ENCODE measurements at regions not wholly inside any gene's neighbourhood (a gene's known extent, or its start where the extent isn't known, plus 50 kb on each side); places are given as distances from the start of the nearest gene placed in this dataset.

GRCh38 chr2:56099963-56100362 lies 83.8 kb upstream of the CCDC85A start:
- Histone ChIP-seq H3K9me1 (ENCODE audit: control insufficient read depth, extremely low read depth, insufficient read depth, low read length) (no peaks in the 10 kb centered on the region), H3K36me3 (ENCODE audit: control insufficient read depth in 2 of 2, extremely low read depth in 1 of 2, insufficient read depth in 2 of 2, low read length in 2 of 2) (no peaks in the 10 kb centered on the region), H3K4me3 (ENCODE audit: control insufficient read depth in 2 of 3, extremely low read depth in 1 of 3, insufficient read depth in 2 of 3, low read depth in 1 of 3, low read length in 3 of 3) (no peak overlapping the region), H3K79me2 (ENCODE audit: control insufficient read depth, insufficient read depth, low read length) (no peaks in the 10 kb centered on the region), H3K4me1 (ENCODE audit: control insufficient read depth, extremely low read depth, insufficient read depth, low read length) (no peaks in the 10 kb centered on the region), H3K9ac (ENCODE audit: control insufficient read depth, extremely low read depth, insufficient read depth, low read length) (no peak overlapping the region), H3K27me3 (ENCODE audit: control insufficient read depth, extremely low read depth, insufficient read depth, low read length) (no peaks in the 10 kb centered on the region), H4K20me1 (ENCODE audit: control insufficient read depth, extremely low read depth, insufficient read depth, low read length) (no peaks in the 10 kb centered on the region), H3K4me2 (ENCODE audit: control insufficient read depth, extremely low read depth, insufficient read depth, low read depth, low read length) (no peak overlapping the region), H2AFZ (ENCODE audit: control insufficient read depth, low read length) (no peak overlapping the region), H3K9me3 (ENCODE audit: control insufficient read depth, low read depth, low read length) (no peaks in the 10 kb centered on the region), H3K27ac (ENCODE audit: control insufficient read depth, insufficient read depth, low read length) (no peak overlapping the region)
- no peak for FAIRE-seq
- no peak for DNase-seq (ENCODE audit: low read depth, low spot score)
- dilution Hi-C loops (cut with MboI; ENCODE audit: extremely low pct_ligation_motif_present, low sequenced_read_pairs): no loop called here
- TF ChIP-seq CTCF (optimal IDR thresholded peaks at IDR 0.05 in 1 of 3, IDR thresholded peaks at IDR 0.05 in 1 of 3, conservative IDR thresholded peaks at IDR 0.05 in 1 of 3; ENCODE audit: extremely low read depth in 1 of 3, insufficient read depth in 2 of 3, low read length in 3 of 3): no peak
- no peak for TF ChIP-seq EZH2 (IDR thresholded peaks at IDR 0.05; ENCODE audit: low read length)

- Histone ChIP-seq H3K27ac (ENCODE audit: control insufficient read depth, insufficient read depth, low read length) (no peak overlapping the region), H3K9me1 (ENCODE audit: control insufficient read depth, extremely low read depth, insufficient read depth, low read length) (no peaks in the 10 kb centered on the region), H3K9ac (ENCODE audit: control insufficient read depth, extremely low read depth, insufficient read depth, low read length) (no peak overlapping the region), H3K36me3 (ENCODE audit: control insufficient read depth in 2 of 2, extremely low read depth in 1 of 2, insufficient read depth in 2 of 2, low read length in 2 of 2) (no peaks in the 10 kb centered on the region), H3K4me2 (ENCODE audit: control insufficient read depth, extremely low read depth, insufficient read depth, low read depth, low read length) (no peak overlapping the region), H2AFZ (ENCODE audit: control insufficient read depth, low read length) (no peak overlapping the region), H3K79me2 (ENCODE audit: control insufficient read depth, insufficient read depth, low read length) (no peaks in the 10 kb centered on the region), H3K4me3 (ENCODE audit: control insufficient read depth in 2 of 3, extremely low read depth in 1 of 3, insufficient read depth in 2 of 3, low read depth in 1 of 3, low read length in 3 of 3) (no peak overlapping the region), H3K9me3 (ENCODE audit: control insufficient read depth, low read depth, low read length) (no peaks in the 10 kb centered on the region), H3K4me1 (ENCODE audit: control insufficient read depth, extremely low read depth, insufficient read depth, low read length) (no peaks in the 10 kb centered on the region), H3K27me3 (ENCODE audit: control insufficient read depth, extremely low read depth, insufficient read depth, low read length) (no peaks in the 10 kb centered on the region), H4K20me1 (ENCODE audit: control insufficient read depth, extremely low read depth, insufficient read depth, low read length) (no peaks in the 10 kb centered on the region)
- DNase-seq (ENCODE audit: low read depth, low spot score): no peak
- TF ChIP-seq EZH2 (IDR thresholded peaks at IDR 0.05; ENCODE audit: low read length) (no peak), CTCF (optimal IDR thresholded peaks at IDR 0.05 in 1 of 3, IDR thresholded peaks at IDR 0.05 in 1 of 3, conservative IDR thresholded peaks at IDR 0.05 in 1 of 3; ENCODE audit: extremely low read depth in 1 of 3, insufficient read depth in 2 of 3, low read length in 3 of 3) (no peak)
- no peak for FAIRE-seq
- dilution Hi-C loops (cut with MboI; ENCODE audit: extremely low pct_ligation_motif_present, low sequenced_read_pairs): no loop called here
Measured at GRCh38 chr2:56100791-56101312, 82.9 kb upstream of the CCDC85A start.
